DMS79 (cell line): ENCODE measurements at regions not wholly inside any gene's neighbourhood (a gene's known extent, or its start where the extent isn't known, plus 50 kb on each side); places are given as distances from the start of the nearest gene placed in this dataset.
A peak's percentile ranks its signal among the peaks of the same experiment; 100 is the strongest.
"Not testable (repeated sequence)": the region's sequence is repeated elsewhere in the genome, so short reads cannot be mapped to it uniquely, and the experiment has no call there.

Experiments
- DNase-seq: peaks from one replicate; lab custom pipeline; 2025; lab: John Stamatoyannopoulos, UW

- DNase-seq, result not testable (repeated sequence)
Measured at GRCh38 chr1:120552190-120552589, 137.4 kb downstream of the NBPF8 start.

GRCh38 chr1:120557605-120558302 is 142.9 kb downstream of the NBPF8 start:
- DNase-seq, result not testable (repeated sequence)

GRCh38 chr1:120558303-120559060 is 143.6 kb downstream of the NBPF8 start:
- DNase-seq, result peak; percentile 51

GRCh38 chr1:120561767-120562166 is 146.9 kb downstream of the NBPF8 start:
- not testable (repeated sequence) for DNase-seq

- DNase-seq, result not testable (repeated sequence)
Measured at GRCh38 chr1:120565396-120565795, 150.6 kb downstream of the NBPF8 start.

- DNase-seq, result not testable (repeated sequence)
Measured at GRCh38 chr1:120567620-120568019, 152.8 kb downstream of the NBPF8 start.

GRCh38 chr1:120575201-120575600 is 148.5 kb upstream of the NBPF26 start:
- not testable (repeated sequence) for DNase-seq

GRCh38 chr1:120582135-120582534 is 141.6 kb upstream of the NBPF26 start:
- DNase-seq, result not testable (repeated sequence)

- not testable (repeated sequence) for DNase-seq
Measured at GRCh38 chr1:120586053-120586452, 137.7 kb upstream of the NBPF26 start.

- DNase-seq, result not testable (repeated sequence)
Measured at GRCh38 chr1:120588811-120589210, 134.9 kb upstream of the NBPF26 start.

GRCh38 chr1:120591774-120592173 is 132.0 kb upstream of the NBPF26 start:
- not testable (repeated sequence) for DNase-seq

GRCh38 chr1:120592943-120593342 is 130.8 kb upstream of the NBPF26 start:
- not testable (repeated sequence) for DNase-seq

GRCh38 chr1:120593648-120594047 is 130.1 kb upstream of the NBPF26 start:
- not testable (repeated sequence) for DNase-seq

- not testable (repeated sequence) for DNase-seq
Measured at GRCh38 chr1:120598331-120598951, 125.3 kb upstream of the NBPF26 start.

GRCh38 chr1:120599511-120599910 is 124.2 kb upstream of the NBPF26 start:
- not testable (repeated sequence) for DNase-seq

GRCh38 chr1:120600442-120601041 is 123.2 kb upstream of the NBPF26 start:
- DNase-seq, result not testable (repeated sequence)

GRCh38 chr1:120607882-120608281 is 115.9 kb upstream of the NBPF26 start:
- DNase-seq, result not testable (repeated sequence)

- DNase-seq, result not testable (repeated sequence)
Measured at GRCh38 chr1:120608314-120609014, 115.3 kb upstream of the NBPF26 start.

- DNase-seq, result not testable (repeated sequence)
Measured at GRCh38 chr1:120609015-120609573, 114.7 kb upstream of the NBPF26 start.

- DNase-seq, result not testable (repeated sequence)
Measured at GRCh38 chr1:120609834-120610233, 113.9 kb upstream of the NBPF26 start.
